PC-3 (cell line): ENCODE measurements at regions not wholly inside any gene's neighbourhood (a gene's known extent, or its start where the extent isn't known, plus 50 kb on each side); places are given as distances from the start of the nearest gene placed in this dataset.

Experiments
- ATAC-seq: fragments of 200-7000 bp; cut with Tn5 transposase; 2 replicates; pipeline ENCODE4 v1.9.1; 2020; ENCODE audit warnings: mild to moderate bottlenecking, moderate library complexity
- BruUV-seq: library from RNA; stranded (reverse); fragments of 400-500 nt; replicated peaks from 2 replicates; lab custom pipeline; 2021; lab: Mats Ljungman, UMichigan
- CTCF ChIA-PET: fragments of 300-600 bp; sonication (Branson Sonifier 250); formaldehyde crosslinking; loops from one replicate; lab custom pipeline; 2022; ENCODE audit warnings: antibody characterized with exemption; lab: Charles Lee
- POLR2A ChIA-PET: fragments of 300-600 bp; sonication (Branson Sonifier 250); formaldehyde crosslinking; loops from one replicate; lab custom pipeline; 2022; ENCODE audit warnings: antibody characterized with exemption; ENCODE audit not compliant: unreplicated experiment; lab: Charles Lee
- DNase-seq: peaks from one replicate; pipeline ENCODE4 v3.0.0-alpha.2; 2015
- H2AFZ ChIP-seq: fragments of 300-600 bp; sonication (generic); 2 replicates; pipeline ENCODE4 v1.6.0; 2016; ENCODE audit warnings: antibody characterized with exemption, low read length
- H3F3A ChIP-seq: fragments of 300-600 bp; sonication (generic); one replicate; pipeline ENCODE4 v1.6.0; 2017; ENCODE audit warnings: antibody characterized with exemption, low read length, control low read depth, mild to moderate bottlenecking; ENCODE audit not compliant: unreplicated experiment
- H3K27ac ChIP-seq: fragments of 300-600 bp; sonication (generic); 2 replicates; pipeline ENCODE4 v1.5.1; 2016; ENCODE audit warnings: mild to moderate bottlenecking, low read length
- H3K27me3 ChIP-seq: fragments of 300-600 bp; sonication (generic); 2 replicates; pipeline ENCODE4 v1.6.1; 2016; ENCODE audit warnings: low read length, mixed read lengths
- H3K36me3 ChIP-seq: fragments of 300-600 bp; sonication (generic); 2 replicates; pipeline ENCODE4 v1.6.1; 2016; ENCODE audit warnings: low read depth, mixed run types, low read length, mixed read lengths
- H3K4me1 ChIP-seq: fragments of 300-600 bp; sonication (generic); 2 replicates; pipeline ENCODE4 v1.5.1; 2016; ENCODE audit warnings: low read length; ENCODE audit not compliant: insufficient read depth
- H3K4me2 ChIP-seq: fragments of 300-600 bp; sonication (generic); 2 replicates; pipeline ENCODE4 v1.6.0; 2016; ENCODE audit warnings: low read length
- H3K4me3 ChIP-seq: fragments of 300-600 bp; sonication (generic); 2 replicates; pipeline ENCODE4 v1.5.1; 2016; ENCODE audit warnings: mild to moderate bottlenecking, low read length, mixed read lengths
- H3K79me2 ChIP-seq: fragments of 300-600 bp; sonication (generic); 2 replicates; pipeline ENCODE4 v1.6.1; 2017; ENCODE audit warnings: low read length, mixed read lengths
- H3K9ac ChIP-seq: fragments of 300-600 bp; sonication (generic); 2 replicates; pipeline ENCODE4 v1.6.0; 2016; ENCODE audit warnings: mild to moderate bottlenecking, low read length
- H3K9me2 ChIP-seq: fragments of 300-600 bp; sonication (generic); replicated peaks from 2 replicates; pipeline ENCODE4 v1.6.1; 2016; ENCODE audit warnings: mixed run types, low read length, mixed read lengths
- H3K9me3 ChIP-seq: fragments of 300-600 bp; sonication (generic); 2 replicates; pipeline ENCODE4 v1.6.1; 2016; ENCODE audit warnings: low read length, mixed read lengths
- H4K20me1 ChIP-seq: fragments of 300-600 bp; sonication (generic); 2 replicates; pipeline ENCODE4 v1.6.1; 2016; ENCODE audit warnings: low read length, mixed read lengths
- EZH2 ChIP-seq: fragments of 300-600 bp; sonication (generic); IDR thresholded peaks from one replicate; pipeline ENCODE4 v1.6.1; 2017; ENCODE audit warnings: antibody characterized with exemption, mild to moderate bottlenecking, low read length; ENCODE audit not compliant: unreplicated experiment
- EZH2phosphoT487 ChIP-seq: fragments of 300-600 bp; sonication (generic); IDR thresholded peaks from 2 replicates; pipeline ENCODE4 v1.6.1; 2018; ENCODE audit warnings: mild to moderate bottlenecking, antibody characterized with exemption, low read length, borderline replicate concordance
- intact Hi-C: fragments of 100-400 bp; cut with micrococcal nuclease; formaldehyde crosslinking; loops from 2 replicates; pipeline ENCODE4 v1.9.0; 2023
- TF ChIP-seq, protein P1 (sequence below): fragments of 300-600 bp; sonication (generic); conservative IDR thresholded peaks from 2 replicates; pipeline ENCODE4 v1.5.1; 2017; ENCODE audit warnings: antibody characterized with exemption, low read depth, mild to moderate bottlenecking, low read length

DNA sequence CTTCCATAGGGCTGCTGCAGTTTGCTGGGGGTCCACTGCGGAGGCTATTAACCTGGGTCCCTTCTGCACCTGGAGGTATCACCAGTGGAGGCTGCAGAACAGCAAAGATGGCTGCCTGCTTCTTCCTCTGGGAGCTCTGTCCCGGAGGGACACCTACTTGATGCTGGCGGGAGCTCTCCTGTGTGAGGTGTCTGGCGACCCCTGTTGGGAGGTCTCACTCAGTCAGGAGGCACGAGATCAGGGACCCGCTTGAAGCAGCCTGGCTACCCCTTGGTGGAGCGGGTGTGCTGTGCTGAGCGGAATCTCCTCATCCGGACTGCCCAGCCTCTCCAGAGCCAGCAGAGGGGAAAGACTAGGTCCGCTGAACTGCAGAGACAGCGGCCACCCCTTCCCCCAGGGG lies 56.0 kb upstream of the CTXND1 start:
- no peak for ATAC-seq
- no peaks in the 10 kb centered on the region for H4K20me1 ChIP-seq

DNA sequence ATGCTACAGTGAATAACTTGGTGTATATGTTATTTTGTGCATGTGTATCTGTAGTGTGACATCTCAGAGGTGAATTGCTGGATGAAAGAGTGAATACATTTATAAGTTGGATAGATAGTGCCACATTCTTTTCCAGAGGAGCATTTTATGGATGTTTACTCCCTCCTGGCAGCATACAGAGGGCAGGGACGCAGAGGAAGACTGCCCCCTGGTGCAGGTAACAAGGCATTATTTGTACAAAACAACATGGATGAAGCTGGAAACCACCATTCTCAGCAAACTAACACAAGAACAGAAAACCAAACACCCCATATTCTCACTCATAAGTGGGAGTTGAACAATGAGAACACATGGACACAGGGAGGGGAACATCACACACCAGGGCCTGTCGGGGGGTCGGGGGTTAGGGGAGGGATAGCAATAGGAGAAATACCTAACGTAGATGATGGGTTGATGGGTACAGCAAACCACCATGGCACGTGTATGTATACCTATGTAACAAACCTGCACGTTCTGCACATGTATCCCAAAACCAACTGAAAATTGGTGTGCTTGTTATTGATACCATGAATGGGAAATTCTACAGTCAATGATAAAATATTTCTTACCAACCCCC lies 57.9 kb upstream of the CTXND1 start:
- Histone ChIP-seq H3K27ac (no peak overlapping the region), H3F3A (no peaks in the 10 kb centered on the region), H3K4me1 (no peaks in the 10 kb centered on the region), H3K27me3 (peaks cover 28% of the 10 kb centered on the region), H3K36me3 (no peaks in the 10 kb centered on the region), H3K79me2 (no peaks in the 10 kb centered on the region), H4K20me1 (no peaks in the 10 kb centered on the region), H3K9ac (no peak overlapping the region), H3K9me3 (no peaks in the 10 kb centered on the region), H3K4me3 (no peak overlapping the region), H3K9me2 (no peaks in the 10 kb centered on the region), H3K4me2 (no peak overlapping the region), H2AFZ (no peak overlapping the region)
- ATAC-seq (peak; percentile 74), DNase-seq (peak; percentile 57)
- POLR2A ChIA-PET, result no interaction called here
- intact Hi-C loops, result loop anchor here (5.0 kb wide), 1 partner anchor 458 kb away; no protein-coding TSS in a partner anchor
- CTCF ChIA-PET, result interaction anchor here (0.6 kb wide), 1 partner anchor 427 kb away, joined by 4 read pairs; no protein-coding TSS in a partner anchor
- no TSS peak for BruUV-seq
- TF ChIP-seq, protein P1, sequence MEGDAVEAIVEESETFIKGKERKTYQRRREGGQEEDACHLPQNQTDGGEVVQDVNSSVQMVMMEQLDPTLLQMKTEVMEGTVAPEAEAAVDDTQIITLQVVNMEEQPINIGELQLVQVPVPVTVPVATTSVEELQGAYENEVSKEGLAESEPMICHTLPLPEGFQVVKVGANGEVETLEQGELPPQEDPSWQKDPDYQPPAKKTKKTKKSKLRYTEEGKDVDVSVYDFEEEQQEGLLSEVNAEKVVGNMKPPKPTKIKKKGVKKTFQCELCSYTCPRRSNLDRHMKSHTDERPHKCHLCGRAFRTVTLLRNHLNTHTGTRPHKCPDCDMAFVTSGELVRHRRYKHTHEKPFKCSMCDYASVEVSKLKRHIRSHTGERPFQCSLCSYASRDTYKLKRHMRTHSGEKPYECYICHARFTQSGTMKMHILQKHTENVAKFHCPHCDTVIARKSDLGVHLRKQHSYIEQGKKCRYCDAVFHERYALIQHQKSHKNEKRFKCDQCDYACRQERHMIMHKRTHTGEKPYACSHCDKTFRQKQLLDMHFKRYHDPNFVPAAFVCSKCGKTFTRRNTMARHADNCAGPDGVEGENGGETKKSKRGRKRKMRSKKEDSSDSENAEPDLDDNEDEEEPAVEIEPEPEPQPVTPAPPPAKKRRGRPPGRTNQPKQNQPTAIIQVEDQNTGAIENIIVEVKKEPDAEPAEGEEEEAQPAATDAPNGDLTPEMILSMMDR, result peak; percentile 66
- TF ChIP-seq EZH2, result no peak

More for the DNA sequence above, 56.0 kb upstream of the CTXND1 start:
- Histone ChIP-seq H3K79me2 (no peaks in the 10 kb centered on the region), H3K4me3 (no peak overlapping the region), H3K9ac (no peak overlapping the region), H3K4me2 (no peak overlapping the region), H3K27me3 (peaks cover 26% of the 10 kb centered on the region), H2AFZ (no peak overlapping the region), H3K4me1 (no peaks in the 10 kb centered on the region), H3F3A (no peaks in the 10 kb centered on the region), H3K9me2 (no peaks in the 10 kb centered on the region), H3K9me3 (no peaks in the 10 kb centered on the region), H3K27ac (no peak overlapping the region), H3K36me3 (no peaks in the 10 kb centered on the region)
- POLR2A ChIA-PET, result no interaction called here
- no peak for TF ChIP-seq EZH2phosphoT487
- TF ChIP-seq, protein P1, result no peak
- intact Hi-C loops, result loop anchor here (5.0 kb wide), 1 partner anchor 456 kb away; no protein-coding TSS in a partner anchor
- CTCF ChIA-PET, result no interaction called here
- no peak for DNase-seq
- no TSS peak for BruUV-seq

DNA sequence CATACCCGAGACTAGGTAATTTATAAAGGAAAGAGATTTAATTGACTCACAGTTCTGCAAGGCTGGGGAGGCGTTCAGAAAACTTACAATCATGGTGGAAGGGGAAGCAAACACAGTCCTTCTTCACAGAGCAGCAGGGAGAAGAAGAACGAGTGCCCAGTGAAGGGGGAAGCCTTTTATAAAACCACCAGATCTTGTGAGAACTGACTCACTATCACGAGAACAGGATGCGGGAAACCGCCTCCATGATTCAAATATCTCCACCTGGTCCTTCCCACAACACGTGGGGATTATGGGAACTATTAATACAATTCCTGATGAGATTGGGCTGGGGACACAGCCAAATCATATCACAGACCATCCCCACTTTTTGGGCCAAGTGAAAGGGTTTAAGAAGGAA lies 58.8 kb upstream of the CTXND1 start:
- CTCF ChIA-PET, result no interaction called here

More for the DNA sequence above, 58.8 kb upstream of the CTXND1 start:
- Histone ChIP-seq H3K79me2 (no peaks in the 10 kb centered on the region), H3K4me1 (no peaks in the 10 kb centered on the region), H3K4me2 (no peak overlapping the region), H4K20me1 (no peaks in the 10 kb centered on the region), H3F3A (no peaks in the 10 kb centered on the region), H3K4me3 (no peak overlapping the region), H3K9me3 (no peaks in the 10 kb centered on the region), H3K27me3 (peaks cover 33% of the 10 kb centered on the region), H3K9ac (no peak overlapping the region), H3K36me3 (no peaks in the 10 kb centered on the region), H3K27ac (no peak overlapping the region), H3K9me2 (no peaks in the 10 kb centered on the region), H2AFZ (no peak overlapping the region)
- TF ChIP-seq EZH2phosphoT487, result no peak
- TF ChIP-seq, protein P1, result no peak
- TF ChIP-seq EZH2, result no peak
- POLR2A ChIA-PET, result no interaction called here
- intact Hi-C loops, result no loop called here
- no TSS peak for BruUV-seq
- DNase-seq (no peak), ATAC-seq (no peak)
